Smooth muscle cell (in vitro differentiated cells): ENCODE measurements at regions not wholly inside any gene's neighbourhood (a gene's known extent, or its start where the extent isn't known, plus 50 kb on each side); places are given as distances from the start of the nearest gene placed in this dataset.

Source experiments
- DNase-seq: peaks from one replicate; lab custom pipeline; 2025; ENCODE audit not compliant: unreplicated experiment; lab: John Stamatoyannopoulos, UW
- H2AFZ ChIP-seq: fragments of 200-600 bp; sonication (generic); 2 replicates; pipeline ENCODE4 v1.6.0; 2016; ENCODE audit warnings: antibody characterized with exemption, low read depth, mild to moderate bottlenecking
- H3F3A ChIP-seq: fragments of 200-600 bp; sonication (generic); 2 replicates; pipeline ENCODE4 v1.6.0; 2017; ENCODE audit warnings: antibody characterized with exemption, low read depth
- H3K27ac ChIP-seq: fragments of 200-600 bp; sonication (generic); 2 replicates; pipeline ENCODE4 v1.5.1; 2016; ENCODE audit warnings: low read depth, mild to moderate bottlenecking
- H3K27me3 ChIP-seq: fragments of 200-600 bp; sonication (generic); 2 replicates; pipeline ENCODE4 v1.6.1; 2016; ENCODE audit warnings: low read depth, mild to moderate bottlenecking
- H3K36me3 ChIP-seq: fragments of 200-600 bp; sonication (generic); 2 replicates; pipeline ENCODE4 v1.5.1; 2016; ENCODE audit warnings: low read depth
- H3K4me1 ChIP-seq: fragments of 200-600 bp; sonication (generic); 2 replicates; pipeline ENCODE4 v1.5.1; 2016; ENCODE audit warnings: low read depth
- H3K4me2 ChIP-seq: fragments of 200-600 bp; sonication (generic); 2 replicates; pipeline ENCODE4 v1.6.0; 2016; ENCODE audit warnings: mild to moderate bottlenecking
- H3K4me3 ChIP-seq: fragments of 200-600 bp; sonication (generic); 2 replicates; pipeline ENCODE4 v1.5.1; 2016; ENCODE audit warnings: mild to moderate bottlenecking
- H3K79me2 ChIP-seq: fragments of 200-600 bp; sonication (generic); 2 replicates; pipeline ENCODE4 v1.6.0; 2016; ENCODE audit warnings: low read depth, mild to moderate bottlenecking
- H3K9ac ChIP-seq: fragments of 200-600 bp; sonication (generic); 2 replicates; pipeline ENCODE4 v1.6.0; 2016; ENCODE audit warnings: low read depth
- H3K9me3 ChIP-seq: fragments of 200-600 bp; sonication (generic); replicated peaks from 2 replicates; pipeline ENCODE4 v1.5.1; 2016; ENCODE audit warnings: low read depth
- H4K20me1 ChIP-seq: fragments of 200-600 bp; sonication (generic); 2 replicates; pipeline ENCODE4 v1.6.0; 2016; ENCODE audit warnings: low read depth
- CTCF ChIP-seq: fragments of 200-600 bp; sonication (generic); IDR thresholded peaks from 2 replicates; pipeline ENCODE4 v1.5.1; 2017; ENCODE audit warnings: borderline replicate concordance, mild to moderate bottlenecking, antibody characterized with exemption; ENCODE audit not compliant: insufficient read depth, poor library complexity, severe bottlenecking
- WGBS: methylation state at CpG from one replicate; pipeline ENCODE4 v1.1.7; 2016; ENCODE audit warnings: low lambda C conversion rate; 5-methylcytosine and 5-hydroxymethylcytosine counted together

- Histone ChIP-seq H3K9me3 (no peaks in the 10 kb centered on the region), H3K9ac (no peak overlapping the region), H3K79me2 (no peaks in the 10 kb centered on the region), H3F3A (no peaks in the 10 kb centered on the region), H3K27ac (no peak overlapping the region), H3K27me3 (no peaks in the 10 kb centered on the region), H3K4me3 (no peak overlapping the region), H3K4me2 (no peak overlapping the region), H3K36me3 (no peaks in the 10 kb centered on the region), H2AFZ (no peak overlapping the region), H3K4me1 (no peaks in the 10 kb centered on the region), H4K20me1 (no peaks in the 10 kb centered on the region)
- DNase-seq, result no peak
- WGBS, result 62% methylated on average over 1 of the region's 1 CpG
- no peak for TF ChIP-seq CTCF
Observed at GRCh38 chr16:47833771-47834170, 322.0 kb downstream of the ABCC12 start.

- no peaks in the 10 kb centered on the region for H3F3A ChIP-seq
- no peaks in the 10 kb centered on the region for H3K9me3 ChIP-seq
- no peaks in the 10 kb centered on the region for H4K20me1 ChIP-seq
- no peak overlapping the region for H3K9ac ChIP-seq
- no peaks in the 10 kb centered on the region for H3K4me1 ChIP-seq
- no peaks in the 10 kb centered on the region for H3K79me2 ChIP-seq
- TF ChIP-seq CTCF, result no peak
- WGBS, result 87% methylated on average over 2 of the region's 2 CpGs
- no peaks in the 10 kb centered on the region for H3K36me3 ChIP-seq
- no peaks in the 10 kb centered on the region for H3K27me3 ChIP-seq
- H2AFZ ChIP-seq, result no peak overlapping the region
- H3K4me3 ChIP-seq, result no peak overlapping the region
- H3K27ac ChIP-seq, result no peak overlapping the region
- DNase-seq, result no peak
- H3K4me2 ChIP-seq, result no peak overlapping the region
Observed at GRCh38 chr16:47829850-47830600, 325.8 kb downstream of the ABCC12 start.

GRCh38 chr16:47826070-47826469 is 329.7 kb downstream of the ABCC12 start:
- TF ChIP-seq CTCF, result no peak
- Histone ChIP-seq H3K9me3 (no peaks in the 10 kb centered on the region), H3K79me2 (no peaks in the 10 kb centered on the region), H3K4me1 (no peaks in the 10 kb centered on the region), H4K20me1 (no peaks in the 10 kb centered on the region), H3K27ac (no peak overlapping the region), H3K4me2 (no peak overlapping the region), H3K9ac (no peak overlapping the region), H3F3A (no peaks in the 10 kb centered on the region), H3K36me3 (no peaks in the 10 kb centered on the region), H2AFZ (no peak overlapping the region), H3K27me3 (no peaks in the 10 kb centered on the region), H3K4me3 (no peak overlapping the region)
- WGBS, result 90% methylated on average over 4 of the region's 4 CpGs
- DNase-seq, result no peak

- no peak for TF ChIP-seq CTCF
- Histone ChIP-seq H3K9ac (no peak overlapping the region), H3K27me3 (no peaks in the 10 kb centered on the region), H2AFZ (no peak overlapping the region), H4K20me1 (no peaks in the 10 kb centered on the region), H3K79me2 (no peaks in the 10 kb centered on the region), H3K27ac (no peak overlapping the region), H3K4me1 (no peaks in the 10 kb centered on the region), H3K4me3 (no peak overlapping the region), H3K36me3 (no peaks in the 10 kb centered on the region), H3K4me2 (no peak overlapping the region), H3K9me3 (no peaks in the 10 kb centered on the region), H3F3A (no peaks in the 10 kb centered on the region)
- 90% methylated on average over 4 of the region's 4 CpGs for WGBS
- no peak for DNase-seq
Observed at GRCh38 chr16:47817048-47817447, 338.7 kb downstream of the ABCC12 start.
